ENCODE measurements at regions not wholly inside any gene's neighbourhood (a gene's known extent, or its start where the extent isn't known, plus 50 kb on each side); places are given as distances from the start of the nearest gene placed in this dataset.
A peak's percentile ranks its signal among the peaks of the same experiment; 100 is the strongest.

GRCh38 chr2:150784389-150784788 is 296.9 kb upstream of the RND3 start:
- DNase-seq, result no peak

- DNase-seq, result no peak
Measured at GRCh38 chr2:150783896-150784295, 296.4 kb upstream of the RND3 start.

- DNase-seq, result no peak
Measured at GRCh38 chr2:150783015-150783414, 295.5 kb upstream of the RND3 start.

- no peak for DNase-seq
Measured at GRCh38 chr2:150782613-150783012, 295.1 kb upstream of the RND3 start.

- no peak for DNase-seq
Measured at GRCh38 chr2:150781142-150781541, 293.7 kb upstream of the RND3 start.

GRCh38 chr2:150778828-150779227 is 291.4 kb upstream of the RND3 start:
- peak in 2 of 3 donors; percentile 12 to 40 for DNase-seq

GRCh38 chr2:150769421-150769820 is 282.0 kb upstream of the RND3 start:
- peak in 2 of 3 donors; percentile 14 to 67 for DNase-seq

GRCh38 chr2:150767991-150768746 is 280.7 kb upstream of the RND3 start:
- no peak for DNase-seq

- no peak for DNase-seq
Measured at GRCh38 chr2:150762571-150762970, 275.1 kb upstream of the RND3 start.

GRCh38 chr2:150759531-150759930 is 272.1 kb upstream of the RND3 start:
- DNase-seq, result no peak

- no peak for DNase-seq
Measured at GRCh38 chr2:150759106-150759505, 271.6 kb upstream of the RND3 start.

- DNase-seq, result no peak
Measured at GRCh38 chr2:150752229-150752628, 264.8 kb upstream of the RND3 start.

- DNase-seq, result no peak
Measured at GRCh38 chr2:150750720-150751119, 263.3 kb upstream of the RND3 start.

- DNase-seq, result no peak
Measured at GRCh38 chr2:150742094-150742493, 254.6 kb upstream of the RND3 start.

GRCh38 chr2:150735894-150736498 is 248.5 kb upstream of the RND3 start:
- no peak for DNase-seq

GRCh38 chr2:150733051-150733618 is 245.7 kb upstream of the RND3 start:
- no peak for DNase-seq

GRCh38 chr2:150732491-150732890 is 245.0 kb upstream of the RND3 start:
- DNase-seq, result no peak

GRCh38 chr2:150732064-150732463 is 244.6 kb upstream of the RND3 start:
- peak in 1 of 3 donors; percentile 23 for DNase-seq

GRCh38 chr2:150729495-150729955 is 242.1 kb upstream of the RND3 start:
- DNase-seq, result no peak

GRCh38 chr2:150718280-150718679 is 230.8 kb upstream of the RND3 start:
- DNase-seq, result no peak

- no peak for DNase-seq
Measured at GRCh38 chr2:150716186-150716585, 228.7 kb upstream of the RND3 start.

GRCh38 chr2:150715501-150715900 is 228.0 kb upstream of the RND3 start:
- no peak for DNase-seq

- no peak for DNase-seq
Measured at GRCh38 chr2:150710916-150711315, 223.4 kb upstream of the RND3 start.
